ENCODE measurements at regions not wholly inside any gene's neighbourhood (a gene's known extent, or its start where the extent isn't known, plus 50 kb on each side); places are given as distances from the start of the nearest gene placed in this dataset.

GRCh38 chrX:68923147-68923546 is 94.3 kb downstream of the EFNB1 start:
- DNase-seq (ENCODE audit: low spot score) = no peak
- intact Hi-C loops (cut with DNase I) = loop anchor here in 1 of 2 donors (5.0 kb wide), 1 partner anchor 81 kb away; no protein-coding TSS in a partner anchor

- intact Hi-C loops (cut with DNase I) = loop anchor here in 1 of 2 donors (5.0 kb wide), 1 partner anchor 80 kb away; no protein-coding TSS in a partner anchor
- DNase-seq (ENCODE audit: low spot score) = no peak
Measured at GRCh38 chrX:68922013-68922412, 93.2 kb downstream of the EFNB1 start.

- DNase-seq (ENCODE audit: low spot score) = no peak
- intact Hi-C loops (cut with DNase I) = loop anchor here in 1 of 2 donors (5.0 kb wide), 1 partner anchor 78 kb away; no protein-coding TSS in a partner anchor
Measured at GRCh38 chrX:68920561-68920960, 91.7 kb downstream of the EFNB1 start.

- intact Hi-C loops (cut with DNase I) = loop anchor here in 1 of 2 donors (5.0 kb wide), 2 partner anchors 77 to 252 kb away; no protein-coding TSS in a partner anchor
- DNase-seq (ENCODE audit: low spot score) = no peak
Measured at GRCh38 chrX:68919707-68920106, 90.9 kb downstream of the EFNB1 start.

GRCh38 chrX:68918202-68918601 is 89.4 kb downstream of the EFNB1 start:
- no peak for DNase-seq (ENCODE audit: low spot score)
- intact Hi-C loops (cut with DNase I) = loop anchor here in 1 of 2 donors (5.0 kb wide), 1 partner anchor 251 kb away; no protein-coding TSS in a partner anchor

GRCh38 chrX:68917799-68918198 is 89.0 kb downstream of the EFNB1 start:
- DNase-seq (ENCODE audit: low spot score) = no peak
- intact Hi-C loops (cut with DNase I) = loop anchor here in 1 of 2 donors (5.0 kb wide), 1 partner anchor 250 kb away; no protein-coding TSS in a partner anchor

DNA sequence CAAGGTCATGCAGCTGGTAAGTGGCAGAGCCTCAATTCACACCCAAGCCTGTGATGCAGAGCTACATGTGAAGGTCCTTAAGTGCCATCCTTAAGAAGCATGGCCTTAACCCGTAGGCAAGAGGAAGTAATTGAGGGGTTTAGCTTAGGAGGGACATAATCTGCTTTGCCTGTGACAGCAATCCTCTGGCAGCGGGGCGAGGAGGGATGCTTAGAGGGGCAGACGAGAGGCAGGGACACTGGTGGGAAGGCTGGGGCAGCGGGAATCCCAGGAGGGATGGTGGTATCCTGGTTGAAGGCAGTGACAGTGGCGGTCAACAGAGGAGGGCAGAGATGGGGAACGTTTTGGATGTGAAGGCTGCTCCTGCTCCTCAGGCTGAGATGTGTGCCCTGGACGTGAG is 88.1 kb downstream of the EFNB1 start:
- DNase-seq (ENCODE audit: low spot score) = no peak
- intact Hi-C loops (cut with DNase I) = loop anchor here in 1 of 2 donors (5.0 kb wide), 1 partner anchor 250 kb away; no protein-coding TSS in a partner anchor

GRCh38 chrX:68915778-68916177 is 87.0 kb downstream of the EFNB1 start:
- intact Hi-C loops (cut with DNase I) = loop anchor here in 1 of 2 donors (5.0 kb wide), 1 partner anchor 248 kb away; no protein-coding TSS in a partner anchor
- no peak for DNase-seq (ENCODE audit: low spot score)

- no peak for DNase-seq (ENCODE audit: low spot score)
- intact Hi-C loops (cut with DNase I) = no loop called here
Measured at GRCh38 chrX:68914479-68914946, 85.7 kb downstream of the EFNB1 start.

GRCh38 chrX:68913249-68913547 is 84.4 kb downstream of the EFNB1 start:
- intact Hi-C loops (cut with DNase I) = no loop called here
- DNase-seq (ENCODE audit: low spot score) = no peak

GRCh38 chrX:68912113-68912512 is 83.3 kb downstream of the EFNB1 start:
- DNase-seq (ENCODE audit: low spot score) = no peak
- intact Hi-C loops (cut with DNase I) = no loop called here

DNA sequence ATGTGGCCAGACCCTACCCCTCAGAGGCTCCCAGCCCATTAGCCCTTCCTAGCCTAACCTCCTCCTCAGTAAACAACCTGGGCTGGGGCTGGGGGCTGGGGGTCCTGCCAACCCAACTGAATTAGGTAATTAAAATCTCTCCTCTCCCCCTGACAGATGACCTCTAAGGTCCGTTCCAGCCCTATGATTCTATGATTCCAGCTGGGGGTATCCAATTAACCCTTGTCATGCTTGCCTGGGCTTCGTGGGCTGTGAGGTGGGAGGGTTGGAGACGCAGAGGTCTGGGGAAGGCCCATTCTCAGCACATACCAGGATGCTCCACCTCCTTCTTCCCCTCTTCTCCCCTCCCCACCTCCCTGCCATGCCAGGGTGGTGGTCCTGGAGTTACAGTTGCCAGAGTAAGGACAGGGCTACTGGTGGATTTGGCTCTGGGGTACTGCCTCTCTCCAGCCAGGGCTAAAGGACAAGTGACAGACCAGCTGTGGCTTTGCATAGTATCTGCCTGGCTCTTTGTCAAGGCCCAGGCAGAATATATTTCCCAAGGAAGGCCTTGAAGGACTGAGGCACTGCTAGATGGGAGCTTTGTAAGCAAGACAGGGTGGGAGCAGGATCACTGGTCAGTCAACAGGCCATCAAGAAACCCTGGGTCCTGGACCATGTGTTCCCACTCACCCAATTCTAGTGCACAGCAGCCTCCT is 82.1 kb downstream of the EFNB1 start:
- no peak for DNase-seq (ENCODE audit: low spot score)
- intact Hi-C loops (cut with DNase I) = no loop called here

- DNase-seq (ENCODE audit: low spot score) = no peak
- intact Hi-C loops (cut with DNase I) = no loop called here
Measured at GRCh38 chrX:68909945-68910344, 81.1 kb downstream of the EFNB1 start.

DNA sequence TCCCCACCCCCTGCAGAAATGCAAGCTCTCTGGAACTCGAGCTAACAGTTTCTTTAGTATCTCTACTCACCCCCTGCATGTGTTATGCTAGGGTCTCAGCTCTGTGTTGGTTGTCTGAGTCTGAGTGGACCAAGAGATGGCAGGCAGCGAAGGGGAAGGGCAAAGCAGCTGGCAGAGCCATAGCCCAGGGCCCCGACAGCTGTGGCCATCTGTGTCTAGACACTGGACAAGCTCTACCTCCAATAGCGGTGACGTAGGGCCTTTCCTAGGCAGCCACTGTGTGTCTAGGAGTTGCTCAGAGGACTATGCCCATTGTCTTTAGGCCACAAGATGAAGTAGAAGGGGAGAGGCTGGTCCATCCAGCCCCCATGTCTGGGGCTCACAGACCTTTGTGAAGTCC is 79.2 kb downstream of the EFNB1 start:
- intact Hi-C loops (cut with DNase I) = no loop called here
- DNase-seq (ENCODE audit: low spot score) = no peak

DNA sequence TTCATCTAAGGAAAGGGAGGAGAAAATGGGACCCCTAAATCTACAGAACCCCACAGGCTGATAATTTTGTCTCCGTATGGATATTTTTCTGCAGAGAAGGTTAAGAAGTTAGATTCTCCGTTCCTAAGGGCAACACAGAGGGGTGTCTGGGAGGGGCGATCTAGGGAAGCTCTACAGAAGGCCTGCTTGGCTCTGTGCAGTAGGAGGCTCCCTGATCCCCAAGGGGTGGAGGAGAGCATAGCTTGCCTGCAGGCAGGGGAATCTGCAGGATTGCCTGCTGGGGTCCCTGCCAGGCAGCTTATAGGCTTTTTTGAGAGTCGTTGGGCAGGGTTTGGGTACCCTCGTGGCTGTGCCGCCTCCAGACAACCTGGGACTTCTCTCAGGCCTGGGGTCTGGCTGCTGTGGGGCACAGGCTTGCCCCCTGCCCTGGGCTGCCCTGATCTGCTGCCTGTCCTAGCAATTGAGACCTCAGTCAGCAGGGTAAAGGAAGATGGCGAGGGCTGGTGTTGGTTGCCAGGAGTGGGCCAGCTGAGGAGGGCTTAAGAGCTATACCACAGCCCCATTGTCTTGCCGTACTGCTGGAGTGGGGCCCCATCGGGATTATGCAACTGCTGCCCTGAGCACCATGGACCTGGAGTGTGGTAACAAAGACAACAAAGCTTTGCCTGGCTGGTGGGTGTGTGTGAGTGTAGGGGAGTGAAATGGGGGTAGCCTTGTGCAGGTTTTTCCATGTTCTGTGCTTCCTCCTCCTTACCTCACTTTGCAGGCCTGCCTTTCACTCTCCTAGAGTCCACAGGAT is 74.1 kb downstream of the EFNB1 start:
- no peak for DNase-seq (ENCODE audit: low spot score)
- intact Hi-C loops (cut with DNase I) = no loop called here

- DNase-seq (ENCODE audit: low spot score) = no peak
- intact Hi-C loops (cut with DNase I) = no loop called here
Measured at GRCh38 chrX:68901519-68901918, 72.7 kb downstream of the EFNB1 start.

DNA sequence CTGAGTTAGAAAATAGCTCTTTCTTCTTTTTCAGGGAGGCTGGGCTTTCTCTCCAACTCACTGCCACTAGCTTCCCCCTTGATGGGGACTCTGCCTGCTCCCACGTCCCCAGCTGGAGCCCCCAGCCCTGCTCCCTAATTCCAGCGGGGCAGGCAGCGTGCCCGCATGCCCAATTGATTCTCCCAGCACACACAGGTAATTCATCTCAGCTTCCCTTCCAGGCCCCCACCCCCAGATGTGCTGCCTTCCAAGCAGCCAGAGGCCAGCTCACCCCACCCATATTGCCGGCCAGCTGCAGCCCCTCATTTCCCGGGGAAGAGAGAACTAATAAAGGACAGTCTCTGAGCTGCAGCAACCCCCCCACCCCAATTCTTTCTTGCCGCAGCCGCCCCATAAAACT is 69.8 kb downstream of the EFNB1 start:
- DNase-seq (ENCODE audit: low spot score) = no peak
- intact Hi-C loops (cut with DNase I) = no loop called here

- intact Hi-C loops (cut with DNase I) = no loop called here
Measured at GRCh38 chrX:68897118-68897945, 68.5 kb downstream of the EFNB1 start.

GRCh38 chrX:68896581-68896980 is 67.8 kb downstream of the EFNB1 start:
- intact Hi-C loops (cut with DNase I) = no loop called here
- peak; percentile 66 for DNase-seq (ENCODE audit: low spot score)

More at GRCh38 chrX:68897118-68897945, 68.5 kb downstream of the EFNB1 start:
- DNase-seq (ENCODE audit: low spot score) = peak; percentile 75

Data from posterior vena cava (tissue), 2 donors.